K562 (cell line): ENCODE measurements at regions not wholly inside any gene's neighbourhood (a gene's known extent, or its start where the extent isn't known, plus 50 kb on each side); places are given as distances from the start of the nearest gene placed in this dataset.

Experiments used
- ARID2 ChIP-seq: fragments of 450-650 bp; IDR thresholded peaks from 2 replicates; pipeline ENCODE4 v1.6.1; 2017; ENCODE audit warnings: antibody characterized with exemption, mild to moderate bottlenecking
- C11orf30 ChIP-seq: fragments of 450-650 bp; IDR thresholded peaks from 2 replicates; pipeline ENCODE4 v1.6.1; 2016; ENCODE audit warnings: low read depth, mild to moderate bottlenecking
- EP300 ChIP-seq: IDR thresholded peaks from 2 replicates; pipeline ENCODE4 v1.6.1; 2012; ENCODE audit warnings: low read length, improper control_type of control experiment
- FOSL1 ChIP-seq: fragments of 200-800 bp; sonication (Bioruptor generic); conservative IDR thresholded peaks from 2 replicates; pipeline ENCODE4 v1.6.1; 2016; ENCODE audit warnings: missing genetic modification characterization, missing compliant biosample characterization
- HDGF ChIP-seq: fragments of 450-650 bp; IDR thresholded peaks from 2 replicates; pipeline ENCODE4 v1.6.1; 2016
- ILF3 ChIP-seq: fragments of 450-650 bp; IDR thresholded peaks from 2 replicates; pipeline ENCODE4 v1.6.1; 2018; ENCODE audit warnings: antibody characterized with exemption, mild to moderate bottlenecking, moderate library complexity, borderline replicate concordance
- SMARCB1 ChIP-seq: IDR thresholded peaks from 2 replicates; pipeline ENCODE4 v1.6.1; 2011; ENCODE audit warnings: improper control_type of control experiment, low read depth; ENCODE audit not compliant: insufficient read length
- ZNF583 ChIP-seq: fragments of 250-450 bp; sonication (Bioruptor Pico); IDR thresholded peaks from 2 replicates; pipeline ENCODE4 v1.4.0; 2020
- TF ChIP-seq, protein P1 (sequence below): fragments of 450-650 bp; IDR thresholded peaks from 2 replicates; pipeline ENCODE4 v1.6.1; 2016; ENCODE audit warnings: low read depth
- TF ChIP-seq, protein P2 (sequence below): fragments of 450-650 bp; formaldehyde crosslinking; conservative IDR thresholded peaks from 2 replicates; pipeline ENCODE4 v1.4.0; 2022; ENCODE audit warnings: mild to moderate bottlenecking, missing genetic modification characterization
- TF ChIP-seq, protein P3 (sequence below): IDR thresholded peaks from 2 replicates; pipeline ENCODE4 v1.6.1; 2011; ENCODE audit warnings: borderline replicate concordance, low read depth, mild to moderate bottlenecking, moderate library complexity, low read length; ENCODE audit not compliant: insufficient read depth, poor library complexity, severe bottlenecking
- TF ChIP-seq, protein P4 (sequence below): conservative IDR thresholded peaks from 2 replicates; pipeline ENCODE4 v1.6.1; 2011; ENCODE audit warnings: low read depth, mild to moderate bottlenecking, low read length; ENCODE audit not compliant: control insufficient read depth

DNA sequence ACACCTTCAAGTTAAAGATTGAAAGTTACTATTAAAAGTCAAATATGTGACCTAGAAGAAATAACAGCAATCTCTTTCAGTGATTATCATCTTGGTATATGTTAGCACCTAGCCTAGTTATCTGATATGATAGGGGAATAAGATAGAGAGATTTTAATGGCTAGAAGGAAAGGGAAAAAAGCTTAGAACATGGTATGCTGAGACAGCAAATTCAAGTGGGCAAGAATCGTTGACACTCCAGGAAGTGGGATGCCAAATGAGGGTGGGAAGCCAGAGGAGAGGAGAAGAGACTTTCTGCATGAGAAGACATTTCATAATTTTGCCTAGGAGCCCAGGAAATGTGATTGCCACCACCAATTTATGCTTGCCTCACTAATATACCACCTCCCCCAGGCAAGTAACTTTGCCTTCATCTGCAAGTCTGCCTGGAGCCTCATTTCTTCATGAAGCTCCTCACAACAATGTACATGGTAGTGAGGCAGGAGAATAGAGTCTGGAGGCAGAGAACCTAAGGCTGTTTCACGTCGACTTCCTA, 504.9 kb downstream of the TNS1 start (continued):
- TF ChIP-seq, protein P1, sequence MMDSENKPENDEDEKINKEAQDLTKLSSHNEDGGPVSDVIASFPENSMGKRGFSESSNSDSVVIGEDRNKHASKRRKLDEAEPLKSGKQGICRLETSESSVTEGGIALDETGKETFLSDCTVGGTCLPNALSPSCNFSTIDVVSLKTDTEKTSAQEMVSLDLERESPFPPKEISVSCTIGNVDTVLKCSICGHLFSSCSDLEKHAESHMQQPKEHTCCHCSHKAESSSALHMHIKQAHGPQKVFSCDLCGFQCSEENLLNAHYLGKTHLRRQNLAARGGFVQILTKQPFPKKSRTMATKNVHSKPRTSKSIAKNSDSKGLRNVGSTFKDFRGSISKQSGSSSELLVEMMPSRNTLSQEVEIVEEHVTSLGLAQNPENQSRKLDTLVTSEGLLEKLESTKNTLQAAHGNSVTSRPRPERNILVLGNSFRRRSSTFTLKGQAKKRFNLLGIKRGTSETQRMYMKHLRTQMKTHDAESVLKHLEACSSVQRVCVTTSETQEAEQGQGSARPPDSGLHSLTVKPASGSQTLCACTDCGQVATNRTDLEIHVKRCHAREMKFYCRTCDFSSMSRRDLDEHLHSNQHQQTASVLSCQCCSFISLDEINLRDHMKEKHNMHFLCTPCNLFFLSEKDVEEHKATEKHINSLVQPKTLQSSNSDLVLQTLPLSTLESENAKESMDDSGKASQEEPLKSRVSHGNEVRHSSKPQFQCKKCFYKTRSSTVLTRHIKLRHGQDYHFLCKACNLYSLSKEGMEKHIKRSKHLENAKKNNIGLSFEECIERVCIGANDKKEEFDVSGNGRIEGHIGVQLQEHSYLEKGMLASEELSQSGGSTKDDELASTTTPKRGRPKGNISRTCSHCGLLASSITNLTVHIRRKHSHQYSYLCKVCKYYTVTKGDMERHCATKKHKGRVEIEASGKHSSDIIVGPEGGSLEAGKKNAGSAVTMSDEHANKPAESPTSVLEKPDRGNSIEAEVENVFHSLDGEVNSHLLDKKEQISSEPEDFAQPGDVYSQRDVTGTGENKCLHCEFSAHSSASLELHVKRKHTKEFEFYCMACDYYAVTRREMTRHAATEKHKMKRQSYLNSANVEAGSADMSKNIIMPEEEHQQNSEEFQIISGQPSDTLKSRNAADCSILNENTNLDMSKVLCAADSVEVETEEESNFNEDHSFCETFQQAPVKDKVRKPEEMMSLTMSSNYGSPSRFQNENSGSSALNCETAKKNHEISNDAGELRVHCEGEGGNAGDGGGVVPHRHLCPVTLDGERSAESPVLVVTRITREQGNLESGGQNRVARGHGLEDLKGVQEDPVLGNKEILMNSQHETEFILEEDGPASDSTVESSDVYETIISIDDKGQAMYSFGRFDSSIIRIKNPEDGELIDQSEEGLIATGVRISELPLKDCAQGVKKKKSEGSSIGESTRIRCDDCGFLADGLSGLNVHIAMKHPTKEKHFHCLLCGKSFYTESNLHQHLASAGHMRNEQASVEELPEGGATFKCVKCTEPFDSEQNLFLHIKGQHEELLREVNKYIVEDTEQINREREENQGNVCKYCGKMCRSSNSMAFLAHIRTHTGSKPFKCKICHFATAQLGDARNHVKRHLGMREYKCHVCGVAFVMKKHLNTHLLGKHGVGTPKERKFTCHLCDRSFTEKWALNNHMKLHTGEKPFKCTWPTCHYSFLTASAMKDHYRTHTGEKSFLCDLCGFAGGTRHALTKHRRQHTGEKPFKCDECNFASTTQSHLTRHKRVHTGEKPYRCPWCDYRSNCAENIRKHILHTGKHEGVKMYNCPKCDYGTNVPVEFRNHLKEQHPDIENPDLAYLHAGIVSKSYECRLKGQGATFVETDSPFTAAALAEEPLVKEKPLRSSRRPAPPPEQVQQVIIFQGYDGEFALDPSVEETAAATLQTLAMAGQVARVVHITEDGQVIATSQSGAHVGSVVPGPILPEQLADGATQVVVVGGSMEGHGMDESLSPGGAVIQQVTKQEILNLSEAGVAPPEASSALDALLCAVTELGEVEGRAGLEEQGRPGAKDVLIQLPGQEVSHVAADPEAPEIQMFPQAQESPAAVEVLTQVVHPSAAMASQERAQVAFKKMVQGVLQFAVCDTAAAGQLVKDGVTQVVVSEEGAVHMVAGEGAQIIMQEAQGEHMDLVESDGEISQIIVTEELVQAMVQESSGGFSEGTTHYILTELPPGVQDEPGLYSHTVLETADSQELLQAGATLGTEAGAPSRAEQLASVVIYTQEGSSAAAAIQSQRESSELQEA = no peak
- TF ChIP-seq, protein P2, sequence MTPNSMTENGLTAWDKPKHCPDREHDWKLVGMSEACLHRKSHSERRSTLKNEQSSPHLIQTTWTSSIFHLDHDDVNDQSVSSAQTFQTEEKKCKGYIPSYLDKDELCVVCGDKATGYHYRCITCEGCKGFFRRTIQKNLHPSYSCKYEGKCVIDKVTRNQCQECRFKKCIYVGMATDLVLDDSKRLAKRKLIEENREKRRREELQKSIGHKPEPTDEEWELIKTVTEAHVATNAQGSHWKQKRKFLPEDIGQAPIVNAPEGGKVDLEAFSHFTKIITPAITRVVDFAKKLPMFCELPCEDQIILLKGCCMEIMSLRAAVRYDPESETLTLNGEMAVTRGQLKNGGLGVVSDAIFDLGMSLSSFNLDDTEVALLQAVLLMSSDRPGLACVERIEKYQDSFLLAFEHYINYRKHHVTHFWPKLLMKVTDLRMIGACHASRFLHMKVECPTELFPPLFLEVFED = no peak
- TF ChIP-seq HDGF = no peak
- TF ChIP-seq SMARCB1 = no peak
- TF ChIP-seq, protein P3, sequence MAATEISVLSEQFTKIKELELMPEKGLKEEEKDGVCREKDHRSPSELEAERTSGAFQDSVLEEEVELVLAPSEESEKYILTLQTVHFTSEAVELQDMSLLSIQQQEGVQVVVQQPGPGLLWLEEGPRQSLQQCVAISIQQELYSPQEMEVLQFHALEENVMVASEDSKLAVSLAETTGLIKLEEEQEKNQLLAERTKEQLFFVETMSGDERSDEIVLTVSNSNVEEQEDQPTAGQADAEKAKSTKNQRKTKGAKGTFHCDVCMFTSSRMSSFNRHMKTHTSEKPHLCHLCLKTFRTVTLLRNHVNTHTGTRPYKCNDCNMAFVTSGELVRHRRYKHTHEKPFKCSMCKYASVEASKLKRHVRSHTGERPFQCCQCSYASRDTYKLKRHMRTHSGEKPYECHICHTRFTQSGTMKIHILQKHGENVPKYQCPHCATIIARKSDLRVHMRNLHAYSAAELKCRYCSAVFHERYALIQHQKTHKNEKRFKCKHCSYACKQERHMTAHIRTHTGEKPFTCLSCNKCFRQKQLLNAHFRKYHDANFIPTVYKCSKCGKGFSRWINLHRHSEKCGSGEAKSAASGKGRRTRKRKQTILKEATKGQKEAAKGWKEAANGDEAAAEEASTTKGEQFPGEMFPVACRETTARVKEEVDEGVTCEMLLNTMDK = no peak
- TF ChIP-seq, protein P4, sequence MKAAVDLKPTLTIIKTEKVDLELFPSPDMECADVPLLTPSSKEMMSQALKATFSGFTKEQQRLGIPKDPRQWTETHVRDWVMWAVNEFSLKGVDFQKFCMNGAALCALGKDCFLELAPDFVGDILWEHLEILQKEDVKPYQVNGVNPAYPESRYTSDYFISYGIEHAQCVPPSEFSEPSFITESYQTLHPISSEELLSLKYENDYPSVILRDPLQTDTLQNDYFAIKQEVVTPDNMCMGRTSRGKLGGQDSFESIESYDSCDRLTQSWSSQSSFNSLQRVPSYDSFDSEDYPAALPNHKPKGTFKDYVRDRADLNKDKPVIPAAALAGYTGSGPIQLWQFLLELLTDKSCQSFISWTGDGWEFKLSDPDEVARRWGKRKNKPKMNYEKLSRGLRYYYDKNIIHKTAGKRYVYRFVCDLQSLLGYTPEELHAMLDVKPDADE = no peak
- TF ChIP-seq C11orf30 = peak; percentile 34; the same call in 1 of the 2 replicates
- no peak for TF ChIP-seq EP300
- TF ChIP-seq ILF3 = no peak
- TF ChIP-seq ARID2 = no peak
- TF ChIP-seq ZNF583 (CRISPR knock-in tag) = no peak
- no peak for TF ChIP-seq FOSL1 (tag)
- TF ChIP-seq, all 486 proteins: peak for 3
